HG03159 (cell line): ENCODE measurements at regions not wholly inside any gene's neighbourhood (a gene's known extent, or its start where the extent isn't known, plus 50 kb on each side); places are given as distances from the start of the nearest gene placed in this dataset.
"Not testable (repeated sequence)": the region's sequence is repeated elsewhere in the genome, so short reads cannot be mapped to it uniquely, and the experiment has no call there.

Experiments used
- ATAC-seq: cut with Tn5 transposase; IDR thresholded peaks from one replicate; pipeline ENCODE4 v1.9.1; 2021; ENCODE audit warnings: mild to moderate bottlenecking, moderate library complexity; ENCODE audit not compliant: unreplicated experiment

GRCh38 chr7:37598824-37599223, 84.7 kb upstream of the GPR141 start:
- no peak for ATAC-seq

- ATAC-seq = no peak
Measured at GRCh38 chr7:37601321-37601720, 82.2 kb upstream of the GPR141 start.

- ATAC-seq = no peak
Measured at GRCh38 chr7:37604078-37604477, 79.5 kb upstream of the GPR141 start.

GRCh38 chr7:37617406-37617805, 66.2 kb upstream of the GPR141 start:
- not testable (repeated sequence) for ATAC-seq

GRCh38 chr7:37633048-37633447, 50.5 kb upstream of the GPR141 start:
- ATAC-seq = no peak
